ENCODE measurements at regions not wholly inside any gene's neighbourhood (a gene's known extent, or its start where the extent isn't known, plus 50 kb on each side); places are given as distances from the start of the nearest gene placed in this dataset.

- TF ChIP-seq CTCF (IDR thresholded peaks at IDR 0.05): no peak
- Histone ChIP-seq H3K9ac (no peak overlapping the region), H3K4me3 (ENCODE audit: low read depth, low read length) (no peak overlapping the region)
These were observed 2272.0 kb downstream of the PCDH9 start for GRCh38 chr13:64958106-64958505.

GRCh38 chr13:64938660-64939059 lies 2291.5 kb downstream of the PCDH9 start:
- H3K79me2 ChIP-seq: no peaks in the 10 kb centered on the region
- H3K27me3 ChIP-seq (ENCODE audit: control insufficient read depth, insufficient read depth, low read length): no peaks in the 10 kb centered on the region
- H3K4me1 ChIP-seq: no peaks in the 10 kb centered on the region
- H3K4me2 ChIP-seq (ENCODE audit: low read length): no peak overlapping the region
- no peak overlapping the region for H3K4me3 ChIP-seq (ENCODE audit: low read depth, low read length)
- no peaks in the 10 kb centered on the region for H3K36me3 ChIP-seq (ENCODE audit: control insufficient read depth, insufficient read depth, low read length)
- H3K27ac ChIP-seq: no peak overlapping the region
- H2AFZ ChIP-seq: no peak overlapping the region
- TF ChIP-seq CTCF (IDR thresholded peaks at IDR 0.05): no peak
- H3K9ac ChIP-seq: no peak overlapping the region
- no peaks in the 10 kb centered on the region for H3K9me3 ChIP-seq (ENCODE audit: control insufficient read depth, low read length)

More at GRCh38 chr13:64958106-64958505, 2272.0 kb downstream of the PCDH9 start:
- H3K4me1 ChIP-seq: no peaks in the 10 kb centered on the region
- no peaks in the 10 kb centered on the region for H3K9me3 ChIP-seq (ENCODE audit: control insufficient read depth, low read length)
- H3K79me2 ChIP-seq: no peaks in the 10 kb centered on the region
- H3K27ac ChIP-seq: no peak overlapping the region
- H3K36me3 ChIP-seq (ENCODE audit: control insufficient read depth, insufficient read depth, low read length): no peaks in the 10 kb centered on the region
- no peak overlapping the region for H3K4me2 ChIP-seq (ENCODE audit: low read length)
- no peaks in the 10 kb centered on the region for H3K27me3 ChIP-seq (ENCODE audit: control insufficient read depth, insufficient read depth, low read length)
- no peak overlapping the region for H2AFZ ChIP-seq

GRCh38 chr13:64937302-64937701 lies 2292.8 kb downstream of the PCDH9 start:
- H3K27me3 ChIP-seq (ENCODE audit: control insufficient read depth, insufficient read depth, low read length): no peaks in the 10 kb centered on the region
- H3K9ac ChIP-seq: no peak overlapping the region
- TF ChIP-seq CTCF (IDR thresholded peaks at IDR 0.05): no peak
- no peak overlapping the region for H3K4me3 ChIP-seq (ENCODE audit: low read depth, low read length)
- no peak overlapping the region for H2AFZ ChIP-seq
- H3K4me1 ChIP-seq: no peaks in the 10 kb centered on the region
- no peaks in the 10 kb centered on the region for H3K79me2 ChIP-seq
- H3K4me2 ChIP-seq (ENCODE audit: low read length): no peak overlapping the region
- no peaks in the 10 kb centered on the region for H3K9me3 ChIP-seq (ENCODE audit: control insufficient read depth, low read length)
- H3K27ac ChIP-seq: no peak overlapping the region
- H3K36me3 ChIP-seq (ENCODE audit: control insufficient read depth, insufficient read depth, low read length): no peaks in the 10 kb centered on the region

- no peak for TF ChIP-seq CTCF (IDR thresholded peaks at IDR 0.05)
- Histone ChIP-seq H3K9me3 (ENCODE audit: control insufficient read depth, low read length) (no peaks in the 10 kb centered on the region), H3K27ac (no peak overlapping the region), H2AFZ (no peak overlapping the region), H3K4me1 (no peaks in the 10 kb centered on the region), H3K36me3 (ENCODE audit: control insufficient read depth, insufficient read depth, low read length) (no peaks in the 10 kb centered on the region), H3K27me3 (ENCODE audit: control insufficient read depth, insufficient read depth, low read length) (no peaks in the 10 kb centered on the region), H3K4me3 (ENCODE audit: low read depth, low read length) (no peak overlapping the region), H3K9ac (no peak overlapping the region), H3K4me2 (ENCODE audit: low read length) (no peak overlapping the region), H3K79me2 (no peaks in the 10 kb centered on the region)
These were observed 2293.3 kb downstream of the PCDH9 start for GRCh38 chr13:64936879-64937278.

GRCh38 chr13:64935441-64935840 lies 2294.7 kb downstream of the PCDH9 start:
- Histone ChIP-seq H3K4me1 (no peaks in the 10 kb centered on the region), H3K27ac (no peak overlapping the region), H3K27me3 (ENCODE audit: control insufficient read depth, insufficient read depth, low read length) (no peaks in the 10 kb centered on the region), H3K4me2 (ENCODE audit: low read length) (no peak overlapping the region), H3K36me3 (ENCODE audit: control insufficient read depth, insufficient read depth, low read length) (no peaks in the 10 kb centered on the region), H3K4me3 (ENCODE audit: low read depth, low read length) (no peak overlapping the region), H3K79me2 (no peaks in the 10 kb centered on the region), H2AFZ (no peak overlapping the region), H3K9ac (no peak overlapping the region), H3K9me3 (ENCODE audit: control insufficient read depth, low read length) (no peaks in the 10 kb centered on the region)
- TF ChIP-seq CTCF (IDR thresholded peaks at IDR 0.05): no peak

Measured in parathyroid adenoma (tissue), 2 donors.